ENCODE measurements at regions not wholly inside any gene's neighbourhood (a gene's known extent, or its start where the extent isn't known, plus 50 kb on each side); places are given as distances from the start of the nearest gene placed in this dataset.
A peak's percentile ranks its signal among the peaks of the same experiment; 100 is the strongest.

DNA sequence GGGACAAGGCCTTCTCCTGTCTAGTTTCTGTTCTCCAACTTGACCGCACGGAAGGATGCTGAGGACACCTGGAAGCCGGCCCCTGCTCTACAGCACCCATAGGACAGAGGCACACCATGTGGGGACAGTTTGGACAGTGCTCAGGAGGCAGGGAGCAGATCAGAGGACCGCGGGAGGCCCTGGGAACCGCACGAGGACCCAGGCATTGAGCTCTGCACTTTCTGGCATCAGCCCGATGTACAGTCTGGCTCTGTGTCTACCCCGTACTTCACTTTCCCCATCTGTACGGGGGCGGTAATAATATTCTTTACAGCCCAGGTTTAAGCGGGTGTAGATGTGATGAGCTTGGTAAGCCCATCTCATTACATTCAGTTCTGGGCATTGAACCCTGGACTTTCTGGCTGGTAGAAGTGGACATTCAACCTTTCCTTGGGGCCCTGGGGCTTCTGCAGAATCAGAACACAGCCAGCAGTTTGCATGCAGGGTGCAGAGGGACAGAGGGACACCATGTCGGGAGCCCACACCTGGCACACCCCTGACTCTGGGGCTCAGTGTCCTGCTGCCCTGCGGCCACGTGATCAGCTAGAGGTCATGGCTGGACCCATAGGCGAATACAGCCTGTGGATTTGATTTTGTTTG lies 258.7 kb downstream of the SEC14L1 start:
- DNase-seq, result no peak

DNA sequence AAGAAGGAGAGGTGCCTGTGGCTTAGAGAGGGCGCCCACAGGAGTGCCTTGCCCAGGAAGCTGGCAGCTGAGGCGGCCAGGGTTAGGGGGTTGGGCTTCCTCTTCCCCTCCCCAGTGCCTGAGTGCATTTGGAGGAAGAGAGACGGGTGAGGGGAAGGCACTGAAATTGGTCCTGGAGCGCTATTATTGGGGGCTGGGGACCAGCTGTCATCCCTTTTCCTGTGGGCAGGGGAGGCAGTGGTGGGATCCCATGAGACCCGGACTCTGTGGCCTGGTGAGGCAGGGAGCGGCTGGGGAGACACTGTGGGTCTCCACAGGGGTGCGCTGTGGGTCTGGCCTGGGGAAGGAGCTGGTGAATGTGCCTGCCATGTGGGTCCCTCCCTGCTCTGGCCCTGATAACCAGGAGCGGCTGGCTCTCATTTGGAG lies 259.7 kb downstream of the SEC14L1 start:
- no peak for DNase-seq

DNA sequence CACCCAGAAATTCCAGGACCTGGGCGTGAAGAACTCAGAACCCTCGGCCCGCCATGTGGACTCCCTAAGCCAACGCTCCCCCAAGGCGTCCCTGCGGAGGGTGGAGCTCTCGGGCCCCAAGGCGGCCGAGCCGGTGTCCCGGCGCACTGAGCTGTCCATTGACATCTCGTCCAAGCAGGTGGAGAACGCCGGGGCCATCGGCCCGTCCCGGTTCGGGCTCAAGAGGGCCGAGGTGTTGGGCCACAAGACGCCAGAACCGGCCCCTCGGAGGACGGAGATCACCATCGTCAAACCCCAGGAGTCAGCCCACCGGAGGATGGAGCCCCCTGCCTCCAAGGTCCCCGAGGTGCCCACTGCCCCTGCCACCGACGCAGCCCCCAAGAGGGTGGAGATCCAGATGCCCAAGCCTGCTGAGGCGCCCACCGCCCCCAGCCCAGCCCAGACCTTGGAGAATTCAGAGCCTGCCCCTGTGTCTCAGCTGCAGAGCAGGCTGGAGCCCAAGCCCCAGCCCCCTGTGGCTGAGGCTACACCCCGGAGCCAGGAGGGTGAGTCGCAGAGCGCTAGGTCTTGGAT lies 261.5 kb downstream of the SEC14L1 start:
- no peak for DNase-seq

DNA sequence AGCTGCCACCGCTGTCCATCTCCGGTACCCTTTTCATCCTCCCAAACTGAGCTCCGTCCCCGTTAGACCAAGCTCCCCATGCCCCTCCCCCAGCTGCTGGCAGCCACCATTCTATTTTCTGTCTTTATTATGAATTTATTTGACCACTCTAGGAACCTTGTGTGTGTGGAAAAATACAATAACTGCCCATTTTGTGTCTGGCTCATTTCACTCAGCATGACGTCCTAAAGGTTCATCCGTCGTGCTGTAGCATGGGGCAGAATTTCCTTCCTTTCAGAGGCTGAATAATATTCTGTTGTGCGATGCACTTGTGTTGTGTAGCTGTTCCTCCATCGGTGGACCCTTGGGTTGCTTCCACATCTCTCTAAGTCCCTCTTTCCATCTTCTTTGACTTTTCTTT lies 263.1 kb downstream of the SEC14L1 start:
- DNase-seq, result no peak

DNA sequence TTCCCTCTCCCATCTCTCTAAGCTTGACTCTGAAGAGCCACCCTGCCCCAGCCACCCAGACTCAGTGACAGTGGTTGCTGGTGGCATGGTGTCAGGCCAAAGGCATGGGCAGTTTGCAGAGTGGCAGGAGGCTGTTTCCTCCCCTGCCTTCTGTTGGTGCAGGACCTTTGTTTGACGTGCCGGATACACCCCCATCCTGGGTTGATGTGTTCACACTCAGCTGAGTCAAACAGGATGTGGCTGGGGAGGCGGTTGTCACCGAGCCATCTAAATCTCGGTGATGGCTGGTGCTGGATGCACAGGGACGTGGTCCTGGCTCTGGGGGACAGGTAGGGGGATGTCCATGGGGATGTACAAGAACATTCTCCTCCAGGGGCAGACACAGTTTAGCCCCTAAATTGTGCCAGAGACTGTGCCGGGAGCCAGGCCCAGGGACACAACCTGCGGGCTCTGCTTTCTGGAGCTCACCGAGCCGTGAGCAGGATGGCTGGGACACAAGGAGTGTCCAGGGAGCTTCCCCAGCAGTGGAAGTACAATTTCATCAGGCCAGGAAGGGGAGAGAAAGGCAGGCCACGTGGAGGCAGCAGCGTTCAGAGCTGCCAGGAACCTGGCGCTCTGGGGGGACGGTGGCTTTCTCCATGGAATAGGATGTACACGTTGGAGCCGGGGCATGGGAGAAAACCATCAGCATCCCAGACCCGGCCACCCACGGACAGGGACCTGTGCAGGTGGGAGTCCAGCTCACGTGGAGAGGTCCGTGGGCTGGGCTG lies 264.2 kb downstream of the SEC14L1 start:
- DNase-seq, result peak; percentile 30

DNA sequence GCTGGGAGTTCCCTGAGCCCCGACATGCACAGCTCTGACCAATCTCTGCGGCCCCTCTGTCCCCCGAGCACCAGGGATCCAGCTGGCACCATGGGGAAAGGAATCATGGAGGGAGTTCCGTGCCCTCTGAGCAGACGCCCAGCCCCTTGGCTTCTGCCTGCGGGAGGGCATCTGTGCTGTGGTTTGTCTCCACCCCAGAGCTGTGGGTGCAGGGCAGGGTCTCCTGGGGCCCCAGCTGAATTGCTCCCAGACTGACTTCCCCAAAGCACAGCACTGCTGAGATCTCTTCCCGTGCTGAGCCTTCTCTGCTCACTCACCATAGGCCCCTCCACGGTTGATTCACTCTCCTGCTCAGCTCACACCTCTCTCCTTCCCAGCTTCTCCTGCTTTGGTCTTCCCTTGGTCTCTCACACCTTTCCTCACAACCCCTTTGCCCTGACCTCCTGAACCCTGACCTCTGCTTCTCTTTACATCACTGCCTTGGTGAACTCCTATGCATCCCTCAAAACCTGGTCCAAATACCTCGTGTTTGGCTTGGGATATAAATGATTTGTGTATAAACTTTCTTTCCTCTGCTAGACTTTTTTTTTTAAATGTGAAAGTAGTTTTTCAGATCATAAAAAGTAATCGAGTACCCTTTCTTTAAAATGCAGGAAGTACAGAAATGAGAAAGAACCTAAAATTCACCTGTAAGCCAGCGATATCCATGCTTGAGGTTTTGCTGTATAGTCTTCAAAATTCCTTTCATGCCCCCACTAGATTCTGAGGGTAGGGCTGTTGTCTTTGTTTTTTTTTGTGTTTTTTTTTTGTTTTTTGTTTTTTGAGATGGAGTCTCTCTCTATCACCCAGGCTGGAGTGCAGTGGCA lies 265.3 kb downstream of the SEC14L1 start:
- DNase-seq, result no peak

DNA sequence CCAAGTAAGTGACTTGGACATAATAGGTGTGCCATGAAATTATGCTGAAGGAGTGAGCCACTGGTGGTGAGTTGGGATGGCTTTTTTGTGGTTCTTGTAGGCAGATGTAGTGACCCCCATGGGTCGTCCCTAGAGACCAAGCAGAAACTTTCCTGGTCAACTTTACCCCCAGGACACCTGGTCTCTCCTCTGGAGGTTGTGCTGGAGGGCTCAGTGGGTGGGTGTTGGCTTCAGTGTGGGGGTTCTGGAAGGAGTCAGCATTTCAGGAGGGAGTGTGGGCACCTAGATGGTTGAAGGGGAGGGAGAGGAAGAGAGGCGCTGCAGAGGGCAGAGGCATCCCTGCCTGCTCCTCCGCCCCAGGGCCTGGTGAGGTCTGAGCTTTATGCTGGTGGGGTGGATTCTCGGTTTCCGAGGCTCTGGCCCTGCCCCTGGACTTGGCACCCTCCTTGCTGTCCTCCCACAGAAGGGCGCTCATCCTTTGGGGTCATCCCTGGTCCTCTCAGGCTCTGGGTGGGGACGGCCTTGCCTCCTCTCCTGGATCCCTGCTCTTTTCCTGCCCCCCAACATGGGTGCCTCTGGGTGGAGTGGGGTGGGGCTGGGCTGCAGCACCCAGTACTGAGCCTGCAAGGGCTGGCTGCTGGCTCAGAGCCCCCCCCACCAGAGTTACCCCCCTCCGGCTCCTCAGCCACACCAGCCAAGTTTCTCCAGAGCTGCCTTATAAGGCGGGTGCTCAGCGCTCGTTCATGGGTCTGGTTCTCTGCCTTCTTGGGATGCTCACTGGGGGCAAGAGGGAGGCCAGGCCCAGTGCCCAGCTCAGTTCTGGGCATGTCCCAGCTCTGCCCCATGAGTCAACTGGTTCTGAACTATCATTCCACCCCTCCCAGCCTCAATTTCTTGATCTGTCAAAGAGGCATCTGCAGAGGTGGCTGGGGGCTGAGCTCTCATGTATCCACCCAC lies 266.8 kb downstream of the SEC14L1 start:
- DNase-seq, result no peak

DNA sequence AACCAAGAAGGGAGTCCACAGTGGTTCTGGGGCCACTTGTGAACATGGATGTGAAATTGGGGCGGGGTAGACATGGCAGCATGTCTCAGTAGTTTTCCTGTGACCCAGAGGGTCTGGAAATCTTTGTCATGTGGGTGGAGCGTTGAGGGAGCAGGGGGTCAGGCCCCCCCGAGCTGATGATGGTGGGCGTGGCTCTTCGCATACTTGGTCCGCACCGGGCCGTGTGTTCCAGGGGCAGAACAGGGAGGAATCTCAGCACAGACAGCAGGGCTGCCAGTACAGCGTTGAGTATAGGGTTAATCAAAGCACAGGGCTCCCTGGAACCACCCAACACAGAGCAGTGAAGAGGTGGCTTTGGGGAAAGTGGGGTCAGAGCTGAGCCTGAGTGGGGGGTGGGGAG lies 267.5 kb downstream of the SEC14L1 start:
- no peak for DNase-seq

DNA sequence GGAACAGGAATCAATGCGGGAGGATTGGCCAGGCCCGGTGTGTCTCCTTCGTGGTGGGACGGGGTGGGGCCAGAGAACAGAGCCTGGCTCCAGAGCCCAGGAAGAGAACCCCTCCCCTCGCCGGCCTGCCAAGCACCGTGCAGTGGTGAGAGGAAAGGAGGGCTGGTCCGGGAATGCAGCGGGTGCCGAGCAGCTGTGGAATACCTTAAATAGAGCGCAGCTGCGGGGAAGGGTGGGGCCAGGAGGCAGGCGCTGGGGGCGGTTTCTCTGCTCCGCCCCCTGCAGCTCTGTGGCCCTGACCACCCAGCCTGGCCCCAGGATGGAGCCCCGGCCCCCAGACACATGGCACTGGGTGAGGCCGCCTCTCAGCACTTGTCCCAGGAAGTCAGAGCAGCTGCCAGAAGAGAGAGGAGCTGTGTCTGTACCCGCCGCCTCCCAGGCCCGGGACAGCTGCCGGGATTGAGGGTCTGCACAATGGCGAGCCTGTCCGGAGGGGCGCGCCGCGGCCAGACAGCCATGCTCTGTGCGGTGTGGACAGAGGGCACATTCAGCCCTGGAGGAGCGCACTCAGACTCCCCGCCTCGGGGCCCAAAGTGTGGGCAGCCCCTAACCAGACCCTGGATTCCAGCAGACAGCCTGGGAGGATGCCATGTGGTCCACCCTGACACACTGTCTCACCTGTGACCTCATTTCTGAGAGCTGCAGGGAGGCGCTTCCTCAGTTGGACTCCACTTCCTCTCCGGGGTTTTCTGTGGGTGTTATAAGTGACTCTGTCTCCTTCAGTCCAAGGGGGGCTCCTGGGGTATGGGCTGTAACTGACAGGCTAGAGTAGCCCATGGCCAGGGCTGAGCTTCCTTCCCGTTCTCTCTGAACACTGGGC lies 268.8 kb downstream of the SEC14L1 start:
- DNase-seq, result peak; percentile 53

DNA sequence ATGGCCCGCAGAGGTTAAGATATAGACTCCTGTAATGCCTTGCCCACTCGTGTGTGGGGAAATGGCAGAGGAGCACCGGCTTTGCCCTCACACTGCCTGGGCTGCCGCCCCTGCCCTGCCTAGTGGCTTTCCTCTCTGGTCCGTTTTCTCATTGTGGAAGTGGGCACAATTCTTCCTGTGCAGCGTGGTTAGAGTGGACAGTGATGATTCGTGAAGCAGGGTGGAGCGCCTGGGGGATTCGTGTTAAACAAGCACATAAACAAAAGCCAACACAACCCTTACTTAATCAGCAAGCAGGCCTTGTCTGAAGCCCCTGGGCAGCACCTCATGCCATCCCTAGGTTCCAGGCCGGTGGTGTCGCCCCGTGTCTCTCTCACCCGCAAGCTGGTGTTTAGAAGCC lies 269.7 kb downstream of the SEC14L1 start:
- DNase-seq, result no peak

DNA sequence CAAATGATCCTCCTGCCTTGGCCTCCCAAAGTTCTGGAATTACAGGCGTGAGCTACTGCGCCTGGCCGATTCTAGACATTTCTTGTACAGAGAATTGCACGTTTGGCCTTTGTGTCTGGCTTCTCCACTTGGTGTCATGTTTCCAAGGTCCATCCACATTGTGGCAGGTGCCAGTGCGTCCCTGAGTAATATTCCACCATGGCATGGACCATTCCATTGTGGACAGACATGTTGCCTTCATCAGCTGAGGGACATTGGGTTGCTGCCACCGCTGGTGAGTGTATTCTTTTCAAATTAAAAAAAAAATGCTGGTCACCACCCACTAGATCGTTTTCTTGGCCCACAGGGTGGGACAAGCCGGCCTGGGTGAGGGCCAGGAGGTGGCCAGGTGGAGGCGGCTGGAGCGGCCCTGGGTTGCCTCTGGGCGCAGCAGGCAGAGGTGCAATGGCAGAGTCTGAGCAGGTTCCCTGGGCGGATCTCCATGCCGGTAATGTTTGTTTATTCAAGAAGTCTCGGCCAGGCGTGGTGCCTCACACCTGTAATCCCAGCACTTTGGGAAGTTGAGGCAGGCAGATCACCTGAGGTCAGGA lies 274.1 kb downstream of the SEC14L1 start:
- DNase-seq, result no peak

DNA sequence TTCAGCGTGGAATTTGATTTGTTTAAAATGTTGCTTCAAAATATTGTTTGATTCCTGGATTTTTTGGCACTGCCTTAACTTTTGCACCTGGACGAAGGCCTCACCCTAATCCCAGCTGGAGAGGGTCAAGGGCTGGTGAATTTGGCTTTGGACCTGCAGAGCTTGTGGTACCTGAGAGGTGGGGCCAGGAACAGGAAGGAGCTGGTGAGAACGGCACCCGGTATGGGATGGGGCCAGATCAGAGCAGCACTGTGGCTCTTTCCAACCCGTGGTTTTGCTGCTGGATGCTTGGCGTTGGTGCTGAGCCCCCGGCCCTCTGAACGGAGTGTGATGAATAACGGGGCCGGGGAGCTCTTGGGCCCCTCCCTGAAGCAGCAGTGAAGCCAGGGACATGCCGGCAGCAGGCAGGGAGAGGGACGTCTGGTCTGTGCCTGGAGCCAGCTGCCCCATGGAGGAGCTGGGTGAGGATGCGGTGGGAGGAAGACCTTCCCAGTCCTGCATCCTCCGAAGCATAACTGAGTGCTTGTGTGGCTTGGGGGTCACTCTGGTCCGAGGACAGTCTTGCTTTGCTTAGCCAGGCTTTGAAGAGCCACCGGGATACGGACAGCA lies 275.4 kb downstream of the SEC14L1 start:
- no peak for DNase-seq

DNA sequence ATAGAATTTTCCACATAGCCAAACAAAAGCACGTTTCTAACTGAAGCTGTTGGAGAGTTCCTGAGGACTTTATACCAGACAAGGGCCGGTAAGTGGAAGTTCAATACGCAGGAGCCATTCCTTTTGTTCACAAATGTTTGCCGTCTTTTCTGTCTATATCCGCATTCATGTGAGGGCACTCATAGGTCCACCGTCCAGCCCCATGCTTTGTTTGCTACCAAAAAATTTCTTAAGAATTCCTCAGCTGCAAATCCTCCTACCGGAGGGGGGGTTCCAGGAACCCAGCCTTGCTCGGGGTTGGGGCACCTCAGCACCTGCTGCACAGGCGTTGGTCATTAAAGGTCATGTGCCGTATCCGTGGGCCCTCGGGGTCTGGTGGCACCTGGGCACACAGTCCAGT lies 276.8 kb downstream of the SEC14L1 start:
- no peak for DNase-seq

DNA sequence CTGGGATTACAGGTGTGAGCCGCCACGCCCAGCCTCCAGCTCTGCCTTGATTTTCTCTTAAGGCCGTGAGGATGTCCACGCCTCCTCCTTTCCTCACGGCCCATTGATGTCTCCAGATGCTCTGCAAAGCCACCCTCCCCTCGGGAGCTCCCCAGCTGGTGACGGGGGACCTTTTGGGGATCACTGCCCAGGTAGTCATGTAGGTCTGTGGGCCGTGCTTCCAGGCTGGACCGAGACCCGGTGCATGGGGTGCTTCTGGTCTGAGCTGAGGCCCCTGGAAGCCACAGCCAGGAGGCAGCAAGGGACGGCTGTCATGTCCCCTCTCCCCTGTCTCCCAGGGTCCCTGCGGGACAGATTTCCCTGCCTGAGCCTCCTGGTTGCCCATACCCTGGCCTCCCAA lies 277.8 kb downstream of the SEC14L1 start:
- no peak for DNase-seq

DNA sequence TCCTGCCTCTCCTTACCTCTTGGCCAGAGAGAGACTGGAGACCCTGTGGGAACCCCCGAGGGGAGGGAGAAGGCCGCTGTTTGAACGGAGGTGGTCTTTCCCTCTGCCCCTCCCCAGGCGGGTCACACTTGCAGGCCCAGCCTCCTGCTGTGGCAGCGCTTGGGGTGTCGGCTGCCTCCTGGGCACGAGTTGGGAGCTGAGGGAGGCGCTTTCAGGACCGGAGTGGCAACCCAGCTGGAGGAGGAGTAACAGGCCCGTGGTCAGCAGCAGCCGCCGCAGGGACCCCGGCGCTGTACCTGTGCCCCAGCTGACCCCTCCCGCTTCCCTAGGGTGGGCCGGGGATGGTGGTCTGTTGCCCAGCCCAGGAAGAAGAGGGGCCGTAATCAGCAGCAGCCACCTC lies 278.3 kb downstream of the SEC14L1 start:
- DNase-seq, result no peak

DNA sequence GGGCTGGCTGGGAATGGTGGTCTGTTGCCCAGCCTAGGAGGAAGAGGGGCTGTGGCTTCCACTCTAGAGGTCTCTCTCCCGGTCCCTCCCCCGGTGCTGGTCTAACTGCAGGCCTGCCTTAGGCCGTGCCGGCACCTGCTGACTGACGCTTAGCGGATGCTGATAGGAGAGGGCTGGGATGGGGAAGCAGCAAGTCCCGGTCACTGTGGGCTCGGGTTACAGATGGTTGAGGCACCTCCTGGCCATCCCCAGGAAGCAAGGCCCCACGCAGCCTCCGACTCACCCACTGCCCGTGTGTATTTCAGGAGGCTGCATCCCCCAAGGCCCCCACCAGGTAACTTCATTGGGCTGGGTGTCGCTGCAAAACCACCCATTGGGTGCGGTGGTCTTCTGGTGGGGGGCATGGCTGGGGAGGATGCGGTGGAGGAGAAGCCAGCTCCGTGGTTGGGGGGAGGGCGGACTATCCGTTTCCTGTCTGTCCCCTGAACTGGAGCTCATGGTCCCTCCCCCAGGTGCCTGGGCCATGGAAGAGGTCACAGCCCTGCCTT lies 278.9 kb downstream of the SEC14L1 start:
- peak; percentile 59 for DNase-seq

DNA sequence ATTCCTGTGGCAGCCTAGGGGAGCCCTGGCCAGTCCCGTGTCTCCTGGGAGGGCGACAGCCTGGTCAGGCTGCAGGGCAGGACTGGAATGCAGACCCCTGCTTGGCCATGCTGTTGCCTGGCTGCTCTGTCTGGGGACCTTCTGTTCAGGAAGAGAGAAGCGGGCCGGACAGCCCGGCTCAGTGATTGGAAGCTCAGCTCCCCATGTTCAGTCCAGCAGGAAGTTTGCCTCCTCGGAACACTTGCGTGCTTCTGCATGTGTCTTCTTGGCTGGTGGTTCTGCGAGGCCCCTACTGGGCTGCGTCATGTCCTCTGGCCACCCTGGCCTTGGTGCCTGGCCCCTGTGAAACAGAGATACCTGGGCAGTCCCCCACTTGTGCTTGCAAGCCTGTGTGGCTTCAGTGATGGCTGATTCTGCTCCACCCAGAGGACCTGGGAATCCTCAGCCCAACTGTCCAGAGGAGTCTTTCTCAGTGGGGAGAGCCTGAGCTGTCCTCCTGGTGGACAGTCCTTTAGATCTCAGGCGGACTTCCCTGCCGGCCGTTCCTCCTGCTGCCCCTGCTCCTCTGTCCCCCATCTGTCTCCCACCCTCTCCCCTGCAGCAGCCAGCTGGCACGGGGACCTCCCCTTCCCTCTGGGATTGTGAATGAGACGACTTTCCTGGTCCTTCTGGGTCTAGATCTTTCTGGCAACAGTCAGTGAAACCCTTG lies 279.5 kb downstream of the SEC14L1 start:
- DNase-seq, result no peak

DNA sequence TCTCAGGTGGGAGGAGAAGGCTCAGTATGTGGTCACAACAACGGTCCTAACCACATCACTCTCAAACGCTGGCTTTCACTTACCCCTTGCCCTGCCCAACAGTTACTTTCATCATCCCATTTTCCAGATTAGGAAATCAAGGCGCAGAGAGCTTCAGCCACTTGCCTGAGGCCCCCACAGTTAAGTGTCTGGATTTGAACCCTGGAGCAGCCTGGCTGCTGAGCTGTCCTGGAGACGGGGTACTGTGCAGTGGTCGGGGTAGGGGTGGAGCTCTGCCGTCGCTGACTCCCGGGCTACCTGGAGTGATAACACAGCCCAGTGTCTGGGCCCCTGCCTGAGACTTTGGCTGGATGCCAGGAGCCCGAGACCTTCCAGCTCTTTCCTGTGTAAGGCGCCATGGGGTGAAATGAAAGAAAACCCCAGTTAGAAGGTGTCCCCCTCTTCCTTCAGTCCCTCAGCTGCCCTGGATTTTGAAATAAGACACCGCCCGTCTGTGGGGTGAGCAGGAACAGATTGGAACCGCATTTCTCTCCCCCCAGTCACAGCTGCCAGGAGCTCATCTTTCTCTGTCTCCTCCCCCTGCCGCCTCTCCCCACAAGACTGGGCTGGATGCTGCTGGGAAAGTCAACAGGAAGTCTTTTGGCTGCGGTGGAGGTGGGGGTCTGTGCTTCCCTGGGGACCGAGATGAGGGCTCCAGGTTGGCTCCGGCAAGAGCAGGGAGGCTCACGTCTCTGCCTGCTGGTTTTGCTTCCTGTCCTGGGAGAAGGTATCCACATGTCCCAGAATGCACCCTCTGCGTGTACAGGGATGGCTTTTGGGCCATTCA lies 280.2 kb downstream of the SEC14L1 start:
- DNase-seq, result peak; percentile 78

Data from NCI-H226 (cell line).